Cardiac muscle cell (in vitro differentiated cells and primary cell): ENCODE measurements at regions not wholly inside any gene's neighbourhood (a gene's known extent, or its start where the extent isn't known, plus 50 kb on each side); places are given as distances from the start of the nearest gene placed in this dataset.

Source experiments
- DNase-seq, 2 donors: peaks; one replicate each; pipeline versions ENCODE4 v3.0.0 to v3.0.0-alpha.2; 2010 to 2017; ENCODE audit warnings: low read depth in 1 of 2, low spot score in 1 of 2
- H3K27ac ChIP-seq: fragments of 200-600 bp; sonication (generic); 2 replicates; pipeline ENCODE4 v1.5.1; 2016
- H3K27me3 ChIP-seq: fragments of 200-600 bp; sonication (generic); 2 replicates; pipeline ENCODE4 v1.6.0; 2016; ENCODE audit warnings: control low read depth
- H3K36me3 ChIP-seq: fragments of 200-600 bp; sonication (generic); 2 replicates; pipeline ENCODE4 v1.5.1; 2016; ENCODE audit warnings: control low read depth
- H3K4me1 ChIP-seq: fragments of 200-600 bp; sonication (generic); 2 replicates; pipeline ENCODE4 v1.8.1; 2017; ENCODE audit warnings: low read depth, mild to moderate bottlenecking, mixed run types
- H3K4me3 ChIP-seq: fragments of 200-600 bp; sonication (generic); 2 replicates; pipeline ENCODE4 v1.5.1; 2016; ENCODE audit warnings: mild to moderate bottlenecking
- H3K9me3 ChIP-seq: fragments of 200-600 bp; sonication (generic); 2 replicates; pipeline ENCODE4 v1.5.1; 2017; ENCODE audit warnings: low read depth, mild to moderate bottlenecking, control low read depth
- TF ChIP-seq, protein P1 (sequence below): IDR thresholded peaks from 2 replicates; pipeline ENCODE4 v1.5.1; 2012; ENCODE audit warnings: low read depth, mild to moderate bottlenecking, low read length

DNA sequence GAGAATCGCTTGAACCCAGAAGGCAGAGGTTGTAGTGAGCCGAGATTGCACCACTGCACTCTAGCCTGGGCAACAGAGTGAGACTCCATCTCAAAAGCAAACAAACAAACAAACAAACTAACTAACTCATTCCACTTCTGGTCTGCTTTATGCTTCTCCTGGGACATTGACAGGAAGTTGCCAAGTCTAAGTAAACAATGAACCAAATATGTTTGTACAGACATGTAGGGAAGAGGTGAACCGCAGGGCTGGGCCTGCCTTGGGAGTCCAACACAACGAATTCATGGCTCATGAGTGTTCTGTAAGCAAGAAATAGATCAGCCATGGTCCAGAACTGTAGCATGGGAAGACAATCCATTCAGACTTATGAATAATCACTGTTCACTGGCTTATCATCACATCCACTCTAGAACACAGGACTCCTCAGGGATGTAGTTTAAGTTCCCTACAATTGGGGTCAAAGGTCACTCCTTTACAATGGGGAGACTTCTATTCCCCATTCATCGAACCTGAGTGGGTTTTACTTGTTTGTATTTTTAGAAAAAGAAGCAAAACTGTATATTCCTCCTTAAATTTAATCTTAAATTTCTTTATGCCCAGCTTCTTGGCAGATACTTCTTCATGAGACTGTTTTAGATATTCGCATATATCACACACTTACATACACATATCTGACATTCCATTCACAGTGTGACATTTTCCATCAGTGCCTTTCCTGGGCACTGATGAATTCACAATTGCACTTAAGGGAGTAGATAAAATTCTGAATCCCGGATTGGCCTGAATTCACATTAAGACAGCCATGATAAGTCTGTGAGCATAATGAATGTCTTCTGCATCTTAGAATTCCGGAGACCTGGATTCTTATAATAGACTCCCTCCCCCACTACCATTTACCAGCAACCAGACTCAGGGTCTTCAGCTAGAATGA, 159.1 kb upstream of the EEPD1 start:
- Histone ChIP-seq H3K9me3 (no peaks in the 10 kb centered on the region), H3K36me3 (no peaks in the 10 kb centered on the region), H3K27ac (no peak overlapping the region), H3K27me3 (no peaks in the 10 kb centered on the region), H3K4me3 (no peak overlapping the region), H3K4me1 (no peaks in the 10 kb centered on the region)
- peak in 1 of 2 donors; percentile 42 for DNase-seq
- TF ChIP-seq, protein P1, sequence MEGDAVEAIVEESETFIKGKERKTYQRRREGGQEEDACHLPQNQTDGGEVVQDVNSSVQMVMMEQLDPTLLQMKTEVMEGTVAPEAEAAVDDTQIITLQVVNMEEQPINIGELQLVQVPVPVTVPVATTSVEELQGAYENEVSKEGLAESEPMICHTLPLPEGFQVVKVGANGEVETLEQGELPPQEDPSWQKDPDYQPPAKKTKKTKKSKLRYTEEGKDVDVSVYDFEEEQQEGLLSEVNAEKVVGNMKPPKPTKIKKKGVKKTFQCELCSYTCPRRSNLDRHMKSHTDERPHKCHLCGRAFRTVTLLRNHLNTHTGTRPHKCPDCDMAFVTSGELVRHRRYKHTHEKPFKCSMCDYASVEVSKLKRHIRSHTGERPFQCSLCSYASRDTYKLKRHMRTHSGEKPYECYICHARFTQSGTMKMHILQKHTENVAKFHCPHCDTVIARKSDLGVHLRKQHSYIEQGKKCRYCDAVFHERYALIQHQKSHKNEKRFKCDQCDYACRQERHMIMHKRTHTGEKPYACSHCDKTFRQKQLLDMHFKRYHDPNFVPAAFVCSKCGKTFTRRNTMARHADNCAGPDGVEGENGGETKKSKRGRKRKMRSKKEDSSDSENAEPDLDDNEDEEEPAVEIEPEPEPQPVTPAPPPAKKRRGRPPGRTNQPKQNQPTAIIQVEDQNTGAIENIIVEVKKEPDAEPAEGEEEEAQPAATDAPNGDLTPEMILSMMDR, result no peak

DNA sequence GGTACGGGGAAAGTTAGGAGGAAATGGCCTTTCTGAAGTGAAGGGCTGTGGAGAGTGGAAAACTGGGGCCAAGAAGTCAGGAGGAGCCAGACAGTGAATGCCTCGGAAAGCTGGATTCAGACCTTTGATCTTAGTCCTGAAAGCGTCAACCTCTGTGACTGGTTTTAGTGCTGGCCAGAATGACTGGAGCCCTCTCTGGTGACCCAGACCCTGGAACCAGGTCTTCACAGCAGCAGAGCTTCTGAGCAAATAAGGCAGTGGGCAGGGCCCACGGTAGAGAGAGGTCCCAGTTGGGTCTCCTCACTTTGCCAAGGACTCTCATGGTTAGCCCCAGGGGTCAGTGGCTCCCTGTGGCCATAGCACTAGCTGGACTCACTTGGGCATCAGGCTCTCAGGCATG, 157.7 kb upstream of the EEPD1 start:
- no peaks in the 10 kb centered on the region for H3K36me3 ChIP-seq

GRCh38 chr7:35998481-35998880, 154.6 kb upstream of the EEPD1 start:
- Histone ChIP-seq H3K36me3 (no peaks in the 10 kb centered on the region), H3K4me3 (no peak overlapping the region), H3K27ac (no peak overlapping the region), H3K27me3 (no peaks in the 10 kb centered on the region), H3K9me3 (no peaks in the 10 kb centered on the region), H3K4me1 (no peaks in the 10 kb centered on the region)
- no peak for DNase-seq
- TF ChIP-seq, protein P1, result no peak

More for the DNA sequence above, 157.7 kb upstream of the EEPD1 start:
- DNase-seq, result no peak
- Histone ChIP-seq H3K9me3 (no peaks in the 10 kb centered on the region), H3K27me3 (no peaks in the 10 kb centered on the region), H3K4me3 (no peak overlapping the region), H3K4me1 (no peaks in the 10 kb centered on the region), H3K27ac (no peak overlapping the region)
- TF ChIP-seq, protein P1, result no peak

DNA sequence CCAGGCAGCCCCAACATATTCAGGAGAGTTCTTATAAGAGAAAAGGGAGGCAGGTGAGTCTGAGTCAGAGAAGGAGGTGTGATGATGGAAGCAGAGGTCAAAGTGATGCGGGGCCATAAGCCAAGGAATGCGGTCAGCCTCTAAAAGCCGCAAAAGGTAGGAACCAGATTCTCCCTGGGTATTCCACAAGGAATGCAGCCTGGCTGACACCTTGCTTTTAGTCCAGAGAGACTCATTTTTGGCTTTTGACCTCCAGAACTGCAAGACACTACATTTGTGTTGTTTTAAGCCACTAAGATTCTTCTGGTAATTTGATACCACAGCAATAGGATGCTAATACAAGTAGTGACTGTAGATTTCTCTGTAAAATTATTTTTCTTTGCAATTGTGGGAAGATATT, 151.5 kb upstream of the EEPD1 start:
- Histone ChIP-seq H3K27ac (no peak overlapping the region), H3K27me3 (no peaks in the 10 kb centered on the region), H3K9me3 (no peaks in the 10 kb centered on the region), H3K4me1 (no peaks in the 10 kb centered on the region), H3K4me3 (no peak overlapping the region), H3K36me3 (no peaks in the 10 kb centered on the region)
- no peak for DNase-seq
- TF ChIP-seq, protein P1, result no peak

DNA sequence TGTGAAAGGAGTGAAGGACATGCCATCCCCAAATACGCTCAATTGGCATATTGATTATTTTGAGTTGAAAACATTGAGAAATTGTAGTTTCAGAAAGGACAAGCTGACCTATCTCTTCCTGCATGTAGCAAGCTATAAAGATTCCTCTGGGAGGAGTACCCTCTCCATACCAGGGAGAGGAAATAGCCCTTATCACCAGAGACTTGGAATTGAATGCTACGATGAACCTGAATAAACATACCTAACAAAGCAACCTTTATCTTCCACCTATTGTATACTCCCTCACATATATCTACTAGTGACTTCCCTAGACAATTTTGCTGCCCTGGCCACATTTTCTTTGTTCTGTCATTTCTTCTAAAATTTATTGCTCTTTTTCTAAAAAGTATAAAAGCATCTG, 150.2 kb upstream of the EEPD1 start:
- Histone ChIP-seq H3K9me3 (no peaks in the 10 kb centered on the region), H3K27ac (no peak overlapping the region), H3K27me3 (no peaks in the 10 kb centered on the region), H3K4me1 (no peaks in the 10 kb centered on the region), H3K4me3 (no peak overlapping the region), H3K36me3 (no peaks in the 10 kb centered on the region)
- DNase-seq, result no peak
- TF ChIP-seq, protein P1, result no peak
